Tibial nerve (tissue), 3 donors: ENCODE measurements at regions not wholly inside any gene's neighbourhood (a gene's known extent, or its start where the extent isn't known, plus 50 kb on each side); places are given as distances from the start of the nearest gene placed in this dataset.

Experiments
- POLR2A ChIP-seq, 2 donors: fragments of 450-650 bp; IDR thresholded peaks; one replicate each; pipeline ENCODE4 v1.6.1; 2017; ENCODE audit warnings: antibody characterized with exemption in 2 of 2, mild to moderate bottlenecking in 2 of 2, moderate library complexity in 2 of 2
- TF ChIP-seq, protein P1 (sequence below), 5 experiments: fragments of 200-600 bp in 3 of 5; fragments of 450-650 bp in 2 of 5; sonication (generic) in 3 of 5; IDR thresholded peaks; one replicate each; pipeline ENCODE4 v1.5.1; 2016 to 2019; ENCODE audit warnings: antibody characterized with exemption in 5 of 5, mild to moderate bottlenecking in 3 of 5, moderate library complexity in 2 of 5

DNA sequence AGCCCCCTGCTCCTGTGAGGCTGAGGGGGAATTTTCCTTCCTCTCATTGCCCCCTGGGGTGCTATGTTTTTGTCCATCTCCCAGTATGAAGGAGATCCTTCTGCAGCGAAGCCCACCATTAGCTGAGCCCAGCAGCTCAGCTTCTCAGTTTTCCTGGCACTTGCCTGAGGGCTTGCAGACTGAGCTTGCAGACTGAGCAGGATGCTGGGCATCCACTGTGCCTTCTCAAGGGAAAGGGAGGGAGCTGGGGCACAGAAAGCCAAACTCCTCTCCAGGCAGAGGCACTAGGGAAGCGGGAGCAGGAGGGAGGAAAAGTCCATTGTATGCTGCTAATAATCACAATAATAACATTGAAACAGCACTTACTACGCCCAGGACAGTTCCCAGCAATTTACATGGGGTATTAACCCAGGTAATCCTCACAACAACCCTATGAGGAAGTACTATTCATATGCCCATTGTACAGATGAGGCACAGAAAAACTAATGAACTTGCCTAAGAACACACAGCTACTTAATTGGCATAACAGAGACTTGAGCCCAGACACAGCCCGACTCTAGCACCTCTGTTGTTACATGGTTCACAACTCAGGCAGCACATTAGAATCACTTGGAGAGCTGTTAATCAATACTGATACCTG is 86.9 kb upstream of the SSBP2 start:
- TF ChIP-seq, protein P1, sequence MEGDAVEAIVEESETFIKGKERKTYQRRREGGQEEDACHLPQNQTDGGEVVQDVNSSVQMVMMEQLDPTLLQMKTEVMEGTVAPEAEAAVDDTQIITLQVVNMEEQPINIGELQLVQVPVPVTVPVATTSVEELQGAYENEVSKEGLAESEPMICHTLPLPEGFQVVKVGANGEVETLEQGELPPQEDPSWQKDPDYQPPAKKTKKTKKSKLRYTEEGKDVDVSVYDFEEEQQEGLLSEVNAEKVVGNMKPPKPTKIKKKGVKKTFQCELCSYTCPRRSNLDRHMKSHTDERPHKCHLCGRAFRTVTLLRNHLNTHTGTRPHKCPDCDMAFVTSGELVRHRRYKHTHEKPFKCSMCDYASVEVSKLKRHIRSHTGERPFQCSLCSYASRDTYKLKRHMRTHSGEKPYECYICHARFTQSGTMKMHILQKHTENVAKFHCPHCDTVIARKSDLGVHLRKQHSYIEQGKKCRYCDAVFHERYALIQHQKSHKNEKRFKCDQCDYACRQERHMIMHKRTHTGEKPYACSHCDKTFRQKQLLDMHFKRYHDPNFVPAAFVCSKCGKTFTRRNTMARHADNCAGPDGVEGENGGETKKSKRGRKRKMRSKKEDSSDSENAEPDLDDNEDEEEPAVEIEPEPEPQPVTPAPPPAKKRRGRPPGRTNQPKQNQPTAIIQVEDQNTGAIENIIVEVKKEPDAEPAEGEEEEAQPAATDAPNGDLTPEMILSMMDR (IDR thresholded peaks at IDR 0.05), result no peak
- no peak for TF ChIP-seq POLR2A (IDR thresholded peaks at IDR 0.05)
